ENCODE measurements at regions not wholly inside any gene's neighbourhood (a gene's known extent, or its start where the extent isn't known, plus 50 kb on each side); places are given as distances from the start of the nearest gene placed in this dataset.

DNA sequence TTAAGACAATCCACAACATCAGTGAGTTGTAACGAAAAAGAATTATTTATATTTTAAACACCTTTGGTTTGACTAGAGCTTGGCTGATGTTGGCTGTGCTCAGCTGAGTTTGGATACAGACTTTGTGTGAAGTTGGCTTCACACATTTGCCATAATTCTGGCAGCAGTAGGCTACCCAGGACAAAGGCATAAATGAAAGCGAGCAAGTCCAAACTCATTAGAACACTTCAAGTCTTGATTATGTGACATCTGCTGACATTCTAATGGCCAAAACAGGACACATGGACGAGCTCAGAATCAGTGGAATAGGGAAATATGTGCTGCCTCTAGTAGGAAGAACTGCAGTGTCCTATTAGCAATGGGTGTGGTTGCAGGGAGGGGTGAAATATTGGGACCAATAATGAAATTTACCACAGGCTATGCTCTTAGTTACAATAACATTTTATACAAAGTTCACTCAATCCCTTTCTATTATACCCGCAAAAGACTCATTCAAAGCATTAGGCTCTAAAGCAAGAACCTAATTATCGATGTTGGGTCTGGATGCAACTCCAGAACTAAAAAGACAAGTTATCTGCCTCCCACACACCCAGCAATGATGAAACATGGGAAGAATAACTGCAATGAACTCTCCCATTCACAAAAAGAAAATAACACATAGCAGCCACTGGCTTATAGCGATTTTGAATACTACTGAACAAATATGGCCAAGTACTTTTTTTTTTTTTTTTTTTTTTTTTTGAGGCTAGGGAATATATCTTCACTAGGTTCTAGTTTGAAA is 493.9 kb upstream of the RASGRP1 start:
- DNase-seq (ENCODE audit: low spot score) (no peak), ATAC-seq (ENCODE audit: low FRiP score) (no peak)
- TF ChIP-seq, protein P1, sequence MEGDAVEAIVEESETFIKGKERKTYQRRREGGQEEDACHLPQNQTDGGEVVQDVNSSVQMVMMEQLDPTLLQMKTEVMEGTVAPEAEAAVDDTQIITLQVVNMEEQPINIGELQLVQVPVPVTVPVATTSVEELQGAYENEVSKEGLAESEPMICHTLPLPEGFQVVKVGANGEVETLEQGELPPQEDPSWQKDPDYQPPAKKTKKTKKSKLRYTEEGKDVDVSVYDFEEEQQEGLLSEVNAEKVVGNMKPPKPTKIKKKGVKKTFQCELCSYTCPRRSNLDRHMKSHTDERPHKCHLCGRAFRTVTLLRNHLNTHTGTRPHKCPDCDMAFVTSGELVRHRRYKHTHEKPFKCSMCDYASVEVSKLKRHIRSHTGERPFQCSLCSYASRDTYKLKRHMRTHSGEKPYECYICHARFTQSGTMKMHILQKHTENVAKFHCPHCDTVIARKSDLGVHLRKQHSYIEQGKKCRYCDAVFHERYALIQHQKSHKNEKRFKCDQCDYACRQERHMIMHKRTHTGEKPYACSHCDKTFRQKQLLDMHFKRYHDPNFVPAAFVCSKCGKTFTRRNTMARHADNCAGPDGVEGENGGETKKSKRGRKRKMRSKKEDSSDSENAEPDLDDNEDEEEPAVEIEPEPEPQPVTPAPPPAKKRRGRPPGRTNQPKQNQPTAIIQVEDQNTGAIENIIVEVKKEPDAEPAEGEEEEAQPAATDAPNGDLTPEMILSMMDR (IDR thresholded peaks at IDR 0.05) = no peak

DNA sequence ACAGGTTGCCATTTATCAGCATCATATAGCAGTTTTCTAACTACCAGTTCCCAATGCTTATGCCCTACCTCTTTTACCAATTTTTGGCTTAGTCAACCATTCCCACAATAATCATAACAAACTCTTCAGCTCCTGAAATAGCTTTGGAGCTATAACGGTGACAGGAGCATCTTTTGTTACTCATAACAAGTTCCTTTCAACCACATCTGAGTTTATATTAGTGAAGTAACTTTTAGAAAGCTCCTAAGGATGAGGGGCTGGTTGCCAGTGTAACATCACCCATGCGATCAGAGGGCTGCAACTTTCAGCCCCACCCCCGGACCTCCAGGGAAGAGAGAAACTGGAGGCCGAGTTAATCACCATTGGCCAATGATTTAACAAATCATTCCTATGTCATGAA is 495.3 kb upstream of the RASGRP1 start:
- DNase-seq (ENCODE audit: low spot score) (no peak), ATAC-seq (ENCODE audit: low FRiP score) (no peak)
- TF ChIP-seq, protein P1 (IDR thresholded peaks at IDR 0.05) = no peak

- ATAC-seq (ENCODE audit: low FRiP score) = no peak
- no peak for DNase-seq (ENCODE audit: low spot score)
- TF ChIP-seq, protein P1 (IDR thresholded peaks at IDR 0.05) = no peak
Observed at GRCh38 chr15:39061952-39062464, 497.4 kb upstream of the RASGRP1 start.

- TF ChIP-seq, protein P1 (IDR thresholded peaks at IDR 0.05) = no peak
- no peak for DNase-seq (ENCODE audit: low spot score)
- ATAC-seq (ENCODE audit: low FRiP score) = no peak
Observed at GRCh38 chr15:39066677-39067076, 502.1 kb upstream of the RASGRP1 start.

DNA sequence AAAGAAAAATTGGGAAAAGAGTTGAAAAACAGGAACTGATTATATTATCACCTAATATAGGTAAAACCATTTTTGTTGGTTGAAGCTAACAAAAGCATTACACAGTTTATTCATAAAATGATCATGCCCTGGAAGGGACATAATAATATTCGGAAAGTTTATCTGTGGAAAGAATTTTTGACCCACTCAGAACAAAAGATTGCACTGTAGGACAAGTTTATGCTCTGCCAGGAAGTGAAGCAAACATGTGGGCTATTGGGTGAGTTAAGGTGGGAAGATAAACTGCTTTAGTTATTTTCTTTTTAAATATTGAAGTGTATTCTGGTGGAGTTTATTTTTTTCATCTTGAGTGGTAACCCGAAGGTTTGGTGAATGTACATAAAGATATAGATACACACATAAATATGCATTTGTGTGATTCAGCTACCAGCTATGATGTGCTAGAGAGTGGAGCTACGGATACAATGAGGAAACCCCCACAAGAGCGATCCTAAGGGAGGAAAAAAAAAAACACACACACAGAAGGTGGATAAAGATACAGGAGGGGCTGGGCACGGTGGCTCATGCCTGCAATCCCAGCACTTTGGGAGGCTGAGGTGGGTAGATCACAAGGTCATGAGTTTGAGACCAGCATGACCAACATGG is 506.4 kb upstream of the THBS1 start:
- TF ChIP-seq, protein P1 (IDR thresholded peaks at IDR 0.05) = no peak
- ATAC-seq (ENCODE audit: low FRiP score) = no peak
- DNase-seq (ENCODE audit: low spot score) = no peak

- ATAC-seq (ENCODE audit: low FRiP score) (no peak), DNase-seq (ENCODE audit: low spot score) (no peak)
- TF ChIP-seq, protein P1 (IDR thresholded peaks at IDR 0.05) = no peak
Observed at GRCh38 chr15:39075311-39075710, 505.6 kb upstream of the THBS1 start.
